Endothelial cell (in vitro differentiated cells): ENCODE measurements at regions not wholly inside any gene's neighbourhood (a gene's known extent, or its start where the extent isn't known, plus 50 kb on each side); places are given as distances from the start of the nearest gene placed in this dataset.

Experiments used
- DNase-seq: peaks from one replicate; pipeline ENCODE4 v3.0.0; 2021; ENCODE audit warnings: low spot score
- H3K27ac Mint-ChIP-seq: one replicate; pipeline ENCODE4 v1.8.0; 2021; ENCODE audit warnings: mixed read lengths, inconsistent platforms; ENCODE audit not compliant: unreplicated experiment
- H3K27me3 Mint-ChIP-seq: one replicate; pipeline ENCODE4 v1.8.0; 2021; ENCODE audit warnings: mild to moderate bottlenecking, moderate library complexity, mixed read lengths, inconsistent platforms; ENCODE audit not compliant: unreplicated experiment
- H3K36me3 Mint-ChIP-seq: one replicate; pipeline ENCODE4 v1.8.0; 2021; ENCODE audit warnings: mild to moderate bottlenecking, low read depth, mixed read lengths, inconsistent platforms; ENCODE audit not compliant: unreplicated experiment
- H3K4me1 Mint-ChIP-seq: one replicate; pipeline ENCODE4 v1.8.0; 2021; ENCODE audit warnings: mild to moderate bottlenecking, mixed read lengths, inconsistent platforms; ENCODE audit not compliant: unreplicated experiment
- H3K4me3 Mint-ChIP-seq: one replicate; pipeline ENCODE4 v1.8.0; 2021; ENCODE audit warnings: mild to moderate bottlenecking, mixed read lengths, inconsistent platforms; ENCODE audit not compliant: unreplicated experiment
- H3K9me3 Mint-ChIP-seq: one replicate; pipeline ENCODE4 v1.8.0; 2021; ENCODE audit warnings: mixed read lengths, inconsistent platforms; ENCODE audit not compliant: unreplicated experiment
- TF ChIP-seq, protein P1 (sequence below): fragments of 200-600 bp; sonication (generic); IDR thresholded peaks from one replicate; pipeline ENCODE4 v1.5.0; 2021; ENCODE audit warnings: antibody characterized with exemption; ENCODE audit not compliant: unreplicated experiment

DNA sequence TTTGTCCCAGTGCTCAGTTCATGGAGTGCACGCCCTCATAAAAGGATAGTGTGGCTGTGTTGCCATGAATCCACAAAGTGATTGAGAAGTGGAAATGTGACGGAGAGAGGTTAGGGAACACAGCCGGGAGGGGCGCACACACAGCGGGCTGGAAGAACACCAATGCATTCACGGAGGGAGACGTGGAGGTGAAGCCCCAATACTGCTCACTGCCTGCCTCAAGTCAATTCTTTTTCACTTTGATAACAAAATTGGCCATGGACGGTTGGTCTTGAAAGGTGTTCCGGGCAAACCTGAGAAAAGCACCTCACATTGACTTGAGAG, 424.1 kb downstream of the MED10 start:
- Mint-ChIP-seq H3K4me1 (no peaks in the 10 kb centered on the region), H3K4me3 (no peak overlapping the region), H3K27ac (no peak overlapping the region), H3K36me3 (peaks cover 7% of the 10 kb centered on the region), H3K27me3 (peaks cover 4% of the 10 kb centered on the region), H3K9me3 (peaks cover 5% of the 10 kb centered on the region)
- DNase-seq: no peak
- TF ChIP-seq, protein P1, sequence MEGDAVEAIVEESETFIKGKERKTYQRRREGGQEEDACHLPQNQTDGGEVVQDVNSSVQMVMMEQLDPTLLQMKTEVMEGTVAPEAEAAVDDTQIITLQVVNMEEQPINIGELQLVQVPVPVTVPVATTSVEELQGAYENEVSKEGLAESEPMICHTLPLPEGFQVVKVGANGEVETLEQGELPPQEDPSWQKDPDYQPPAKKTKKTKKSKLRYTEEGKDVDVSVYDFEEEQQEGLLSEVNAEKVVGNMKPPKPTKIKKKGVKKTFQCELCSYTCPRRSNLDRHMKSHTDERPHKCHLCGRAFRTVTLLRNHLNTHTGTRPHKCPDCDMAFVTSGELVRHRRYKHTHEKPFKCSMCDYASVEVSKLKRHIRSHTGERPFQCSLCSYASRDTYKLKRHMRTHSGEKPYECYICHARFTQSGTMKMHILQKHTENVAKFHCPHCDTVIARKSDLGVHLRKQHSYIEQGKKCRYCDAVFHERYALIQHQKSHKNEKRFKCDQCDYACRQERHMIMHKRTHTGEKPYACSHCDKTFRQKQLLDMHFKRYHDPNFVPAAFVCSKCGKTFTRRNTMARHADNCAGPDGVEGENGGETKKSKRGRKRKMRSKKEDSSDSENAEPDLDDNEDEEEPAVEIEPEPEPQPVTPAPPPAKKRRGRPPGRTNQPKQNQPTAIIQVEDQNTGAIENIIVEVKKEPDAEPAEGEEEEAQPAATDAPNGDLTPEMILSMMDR: no peak

DNA sequence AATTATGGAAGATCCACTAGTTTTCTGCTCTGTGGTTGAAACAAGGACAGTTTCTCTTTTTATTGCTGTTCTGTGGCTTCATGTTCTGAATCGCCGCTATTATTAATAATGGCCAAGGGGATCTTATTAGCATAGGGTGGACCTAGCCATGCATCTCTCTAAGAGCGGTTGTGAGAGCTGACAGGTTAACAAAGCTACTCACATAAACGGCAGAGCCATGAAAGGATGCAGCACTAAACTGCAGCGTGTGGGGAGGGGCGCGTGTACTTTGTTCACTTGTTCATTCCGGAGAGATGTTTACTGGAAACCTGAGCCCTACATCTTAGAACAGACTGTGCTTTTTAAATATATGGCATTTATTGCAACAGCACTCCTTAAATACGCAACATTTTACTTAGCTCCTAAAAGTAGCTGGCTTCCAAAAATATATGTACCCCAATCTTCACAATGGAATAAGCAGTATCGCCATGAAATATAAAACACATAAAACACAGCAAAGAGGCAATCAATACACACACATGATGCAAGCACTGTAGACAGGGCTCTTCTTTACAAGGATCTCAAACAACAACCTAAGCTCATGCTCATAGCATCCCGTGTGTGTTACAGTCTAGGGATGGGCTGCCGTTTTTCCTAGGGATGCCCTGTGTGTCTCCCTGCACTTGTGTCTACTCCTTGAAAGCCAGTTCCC, 424.6 kb downstream of the MED10 start:
- H3K27me3 Mint-ChIP-seq: peaks cover 4% of the 10 kb centered on the region

DNA sequence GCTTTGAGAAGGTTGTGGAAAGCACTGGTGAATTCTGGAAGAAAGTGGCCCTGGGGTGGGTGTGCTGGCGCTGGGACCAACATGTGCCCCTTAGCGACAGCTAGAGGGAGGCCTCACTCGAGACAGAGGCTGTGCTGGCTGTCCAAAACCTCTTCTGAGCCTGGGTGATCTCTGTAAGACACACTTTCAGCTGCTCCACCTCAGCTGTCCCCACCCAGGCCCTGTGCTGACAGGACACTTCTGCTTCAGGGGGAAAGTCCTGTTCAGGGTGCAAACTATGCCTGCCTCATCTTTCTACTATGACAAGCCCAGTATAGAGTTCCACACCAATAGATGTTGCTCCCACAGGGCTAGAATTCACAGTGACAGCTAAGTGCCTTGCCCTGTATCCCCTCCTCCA, 426.4 kb downstream of the MED10 start:
- no peak overlapping the region for H3K4me3 Mint-ChIP-seq
- TF ChIP-seq, protein P1: no peak
- peaks cover 5% of the 10 kb centered on the region for H3K36me3 Mint-ChIP-seq
- peaks cover 1% of the 10 kb centered on the region for H3K9me3 Mint-ChIP-seq
- peaks cover 4% of the 10 kb centered on the region for H3K27me3 Mint-ChIP-seq
- H3K4me1 Mint-ChIP-seq: no peaks in the 10 kb centered on the region
- DNase-seq: no peak
- no peak overlapping the region for H3K27ac Mint-ChIP-seq

More for the DNA sequence above, 424.6 kb downstream of the MED10 start:
- Mint-ChIP-seq H3K4me3 (no peak overlapping the region), H3K36me3 (peaks cover 7% of the 10 kb centered on the region), H3K9me3 (peaks cover 5% of the 10 kb centered on the region), H3K27ac (no peak overlapping the region), H3K4me1 (no peaks in the 10 kb centered on the region)
- TF ChIP-seq, protein P1: no peak
- DNase-seq: no peak

DNA sequence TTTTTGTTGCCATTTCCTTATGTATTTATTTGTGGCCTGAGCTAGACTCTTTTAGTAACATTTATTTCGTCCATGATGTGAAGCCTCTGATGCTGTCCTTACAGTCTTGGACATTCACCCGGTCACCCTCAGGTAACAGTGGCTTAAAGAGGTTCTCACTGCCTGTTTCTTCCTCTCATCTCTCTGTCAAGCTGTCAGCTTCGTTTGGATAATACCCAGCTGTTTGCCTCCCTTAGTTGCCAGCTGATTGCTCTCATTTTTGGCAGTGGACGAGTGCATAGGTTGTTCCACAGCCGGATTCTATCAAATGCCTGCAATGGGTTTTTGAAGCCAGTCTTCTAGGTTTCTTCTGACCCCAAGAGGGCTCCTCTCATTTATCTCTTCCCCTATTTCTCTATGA, 427.7 kb downstream of the MED10 start:
- TF ChIP-seq, protein P1: no peak
- H3K36me3 Mint-ChIP-seq: no peaks in the 10 kb centered on the region
- H3K9me3 Mint-ChIP-seq: no peaks in the 10 kb centered on the region
- H3K27ac Mint-ChIP-seq: no peak overlapping the region
- no peak for DNase-seq
- no peak overlapping the region for H3K4me3 Mint-ChIP-seq
- H3K27me3 Mint-ChIP-seq: peaks cover 1% of the 10 kb centered on the region
- H3K4me1 Mint-ChIP-seq: no peaks in the 10 kb centered on the region

DNA sequence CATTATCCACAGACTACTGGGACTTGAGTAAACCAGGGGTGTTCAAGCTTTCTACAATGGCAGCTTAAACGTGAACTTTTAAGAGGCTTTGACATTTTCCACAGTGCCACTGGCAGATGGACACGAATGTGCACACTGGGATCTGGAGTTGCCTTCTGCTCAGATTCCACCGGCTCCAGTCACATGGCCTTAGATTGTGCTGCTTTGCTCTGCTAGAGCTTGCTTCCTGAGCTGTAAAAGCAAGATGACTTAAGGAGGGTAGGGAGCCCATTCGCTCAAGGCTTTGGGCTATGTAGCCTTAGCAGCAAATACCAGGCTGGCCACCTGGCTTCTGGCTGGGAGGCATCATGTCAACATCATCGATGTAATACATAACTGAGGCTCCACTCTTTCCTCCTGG, 436.9 kb downstream of the MED10 start:
- TF ChIP-seq, protein P1: no peak

More for the DNA sequence above, 436.9 kb downstream of the MED10 start:
- Mint-ChIP-seq H3K4me3 (no peak overlapping the region), H3K36me3 (no peaks in the 10 kb centered on the region), H3K27ac (no peak overlapping the region), H3K27me3 (no peaks in the 10 kb centered on the region), H3K4me1 (peaks cover 5% of the 10 kb centered on the region), H3K9me3 (no peaks in the 10 kb centered on the region)
- no peak for DNase-seq
